Naive thymus-derived CD4-positive, alpha-beta T cell (primary cell): ENCODE measurements at regions not wholly inside any gene's neighbourhood (a gene's known extent, or its start where the extent isn't known, plus 50 kb on each side); places are given as distances from the start of the nearest gene placed in this dataset.

Experiments used
- ATAC-seq: fragments of 150-1000 bp; cut with Tn5 transposase; 2 replicates; pipeline ENCODE4 v1.10.0; 2021; ENCODE audit warnings: mild to moderate bottlenecking, moderate library complexity
- CTCF ChIA-PET: fragments of 350-600 bp; sonication (Branson Sonifier 250); formaldehyde crosslinking; loops from one replicate; lab custom pipeline; 2021; ENCODE audit warnings: antibody characterized with exemption; lab: Charles Lee
- POLR2A ChIA-PET: fragments of 350-600 bp; sonication (Branson Sonifier 250); formaldehyde crosslinking; loops from one replicate; lab custom pipeline; 2021; ENCODE audit warnings: antibody characterized with exemption, inconsistent platforms; lab: Charles Lee
- DNase-seq, 9 donors: peaks; one replicate each; pipeline versions ENCODE4 v3.0.0 to v3.0.0-alpha.2; 2020 to 2022; ENCODE audit warnings: mixed read lengths in 1 of 9
- H3K27ac ChIP-seq: one replicate; pipeline ENCODE4 v1.7.0; 2013; ENCODE audit warnings: mild to moderate bottlenecking, low read depth, low read length, moderate library complexity
- H3K27me3 ChIP-seq, 2 donors: one replicate each; pipeline ENCODE4 v1.7.0; 2013; ENCODE audit warnings: low read length in 2 of 2, mild to moderate bottlenecking in 2 of 2, moderate library complexity in 2 of 2; ENCODE audit not compliant: control insufficient read depth in 2 of 2, insufficient read depth in 2 of 2
- H3K36me3 ChIP-seq, 3 experiments: 1 replicate in 2 of 3; 2 replicates in 1 of 3; pipeline ENCODE4 v1.7.0; 2013; ENCODE audit warnings: low read length in 3 of 3, mild to moderate bottlenecking in 3 of 3, moderate library complexity in 1 of 3; ENCODE audit not compliant: insufficient read depth in 3 of 3, control insufficient read depth in 2 of 3
- H3K4me1 ChIP-seq, 2 donors: one replicate each; pipeline ENCODE4 v1.7.0; 2013; ENCODE audit warnings: low read length in 2 of 2, mild to moderate bottlenecking in 2 of 2, moderate library complexity in 1 of 2; ENCODE audit not compliant: control insufficient read depth in 2 of 2, insufficient read depth in 2 of 2
- H3K4me3 ChIP-seq: 2 replicates; pipeline ENCODE4 v1.7.0; 2013; ENCODE audit warnings: mild to moderate bottlenecking, low read length
- H3K9me3 ChIP-seq, 3 experiments: 1 replicate in 2 of 3; 2 replicates in 1 of 3; pipeline ENCODE4 v1.7.0; 2013; ENCODE audit warnings: low read length in 3 of 3; ENCODE audit not compliant: control insufficient read depth in 2 of 3
- H3K27ac Mint-ChIP-seq, 9 donors: one replicate each; pipeline ENCODE4 v1.8.0; 2020 to 2022; ENCODE audit warnings: mixed read lengths in 9 of 9, mild to moderate bottlenecking in 8 of 9, moderate library complexity in 5 of 9, inconsistent platforms in 2 of 9
- H3K27me3 Mint-ChIP-seq, 5 donors: one replicate each; pipeline ENCODE4 v1.8.0; 2021 to 2022; ENCODE audit warnings: mixed read lengths in 5 of 5, mild to moderate bottlenecking in 1 of 5
- H3K36me3 Mint-ChIP-seq, 5 donors: one replicate each; pipeline ENCODE4 v1.8.0; 2020 to 2022; ENCODE audit warnings: mixed read lengths in 5 of 5, mild to moderate bottlenecking in 3 of 5, inconsistent platforms in 1 of 5
- H3K4me1 Mint-ChIP-seq, 7 donors: one replicate each; pipeline ENCODE4 v1.8.0; 2020 to 2022; ENCODE audit warnings: mixed read lengths in 7 of 7, mild to moderate bottlenecking in 3 of 7, inconsistent platforms in 1 of 7
- H3K4me3 Mint-ChIP-seq, 10 donors: one replicate each; pipeline ENCODE4 v1.8.0; 2020 to 2022; ENCODE audit warnings: mild to moderate bottlenecking in 10 of 10, mixed read lengths in 10 of 10, moderate library complexity in 6 of 10, inconsistent platforms in 2 of 10
- H3K9me3 Mint-ChIP-seq, 11 donors: one replicate each; pipeline ENCODE4 v1.8.0; 2020 to 2022; ENCODE audit warnings: mixed read lengths in 11 of 11, mild to moderate bottlenecking in 4 of 11, inconsistent platforms in 1 of 11, moderate library complexity in 1 of 11
- intact Hi-C, 2 donors: fragments of 100-400 bp; cut with micrococcal nuclease; formaldehyde crosslinking; loops; one replicate each; pipeline ENCODE4 v1.15.1; 2023

GRCh38 chr6:133171989-133172604, 69.1 kb upstream of the EYA4 start:
- ATAC-seq (no peak), DNase-seq (no peak)
- Mint-ChIP-seq H3K36me3 (no peaks in the 10 kb centered on the region), H3K27me3 (peaks cover 0 to 3% (median 0%) of the 10 kb centered on the region in 5 donors), H3K4me3 (no peak overlapping the region), H3K9me3 (peaks cover 0 to 13% (median 2%) of the 10 kb centered on the region in 11 donors), H3K4me1 (no peaks in the 10 kb centered on the region), H3K27ac (no peak overlapping the region)
- intact Hi-C loops, result no loop called here
- H3K36me3 ChIP-seq, result no peaks in the 10 kb centered on the region
- H3K9me3 ChIP-seq, result peaks cover 0 to 10% (median 0%) of the 10 kb centered on the region in 3 experiments
- no peaks in the 10 kb centered on the region for H3K27me3 ChIP-seq
- no peak overlapping the region for H3K27ac ChIP-seq
- H3K4me3 ChIP-seq, result no peak overlapping the region
- ChIA-PET POLR2A (no interaction called here), CTCF (no interaction called here)
- no peaks in the 10 kb centered on the region for H3K4me1 ChIP-seq

- no peaks in the 10 kb centered on the region for H3K4me1 Mint-ChIP-seq
- H3K27me3 Mint-ChIP-seq, result peaks cover 0 to 3% (median 0%) of the 10 kb centered on the region in 5 donors
- peaks cover 0 to 10% (median 0%) of the 10 kb centered on the region in 3 experiments for H3K9me3 ChIP-seq
- intact Hi-C loops, result no loop called here
- H3K27me3 ChIP-seq, result no peaks in the 10 kb centered on the region
- no peak overlapping the region for H3K27ac ChIP-seq
- ATAC-seq (no peak), DNase-seq (no peak)
- no peak overlapping the region for H3K27ac Mint-ChIP-seq
- CTCF ChIA-PET, result no interaction called here
- H3K36me3 Mint-ChIP-seq, result no peaks in the 10 kb centered on the region
- no peaks in the 10 kb centered on the region for H3K36me3 ChIP-seq
- POLR2A ChIA-PET, result no interaction called here
- no peak overlapping the region for H3K4me3 Mint-ChIP-seq
- H3K9me3 Mint-ChIP-seq, result peaks cover 0 to 13% (median 4%) of the 10 kb centered on the region in 11 donors
- H3K4me3 ChIP-seq, result no peak overlapping the region
- H3K4me1 ChIP-seq, result no peaks in the 10 kb centered on the region
Observed at GRCh38 chr6:133173276-133173675, 67.9 kb upstream of the EYA4 start.

GRCh38 chr6:133179481-133179880, 61.7 kb upstream of the EYA4 start:
- ChIA-PET POLR2A (no interaction called here), CTCF (no interaction called here)
- H3K27ac Mint-ChIP-seq, result no peak overlapping the region
- H3K4me3 Mint-ChIP-seq, result no peak overlapping the region
- DNase-seq, result no peak
- H3K27me3 Mint-ChIP-seq, result peaks cover 0 to 5% (median 0%) of the 10 kb centered on the region in 5 donors
- H3K4me1 ChIP-seq, result no peaks in the 10 kb centered on the region
- peaks cover 0 to 12% (median 8%) of the 10 kb centered on the region in 11 donors for H3K9me3 Mint-ChIP-seq
- no peaks in the 10 kb centered on the region for H3K27me3 ChIP-seq
- H3K9me3 ChIP-seq, result no peaks in the 10 kb centered on the region
- H3K36me3 ChIP-seq, result no peaks in the 10 kb centered on the region
- H3K27ac ChIP-seq, result no peak overlapping the region
- H3K4me1 Mint-ChIP-seq, result no peaks in the 10 kb centered on the region
- no peaks in the 10 kb centered on the region for H3K36me3 Mint-ChIP-seq
- H3K4me3 ChIP-seq, result no peak overlapping the region
- no peak for ATAC-seq
- intact Hi-C loops, result no loop called here

- Histone ChIP-seq H3K27ac (no peak overlapping the region), H3K9me3 (no peaks in the 10 kb centered on the region), H3K27me3 (no peaks in the 10 kb centered on the region), H3K4me1 (no peaks in the 10 kb centered on the region), H3K4me3 (no peak overlapping the region), H3K36me3 (no peaks in the 10 kb centered on the region)
- CTCF ChIA-PET, result no interaction called here
- no peaks in the 10 kb centered on the region for H3K4me1 Mint-ChIP-seq
- intact Hi-C loops, result loop anchor here in 1 of 2 donors (2.0 kb wide), 1 partner anchor 369 kb away; no protein-coding TSS in a partner anchor
- no peaks in the 10 kb centered on the region for H3K36me3 Mint-ChIP-seq
- no peak overlapping the region for H3K4me3 Mint-ChIP-seq
- H3K9me3 Mint-ChIP-seq, result peaks cover 0 to 7% (median 1%) of the 10 kb centered on the region in 11 donors
- no peak overlapping the region for H3K27ac Mint-ChIP-seq
- ATAC-seq (no peak), DNase-seq (no peak)
- H3K27me3 Mint-ChIP-seq, result peaks cover 0 to 5% (median 0%) of the 10 kb centered on the region in 5 donors
- POLR2A ChIA-PET, result no interaction called here
Observed at GRCh38 chr6:133183691-133184090, 57.5 kb upstream of the EYA4 start.

- POLR2A ChIA-PET, result no interaction called here
- H3K9me3 ChIP-seq, result no peaks in the 10 kb centered on the region
- CTCF ChIA-PET, result interaction anchor here (0.6 kb wide), 1 partner anchor 209 kb away, joined by 4 read pairs; no protein-coding TSS in a partner anchor
- Mint-ChIP-seq H3K9me3 (peaks cover 0 to 4% (median 0%) of the 10 kb centered on the region in 11 donors), H3K4me1 (no peaks in the 10 kb centered on the region), H3K4me3 (no peak overlapping the region), H3K27me3 (peaks cover 0 to 5% (median 0%) of the 10 kb centered on the region in 5 donors), H3K36me3 (no peaks in the 10 kb centered on the region), H3K27ac (no peak overlapping the region)
- no peaks in the 10 kb centered on the region for H3K4me1 ChIP-seq
- H3K27me3 ChIP-seq, result no peaks in the 10 kb centered on the region
- H3K27ac ChIP-seq, result no peak overlapping the region
- H3K4me3 ChIP-seq, result no peak overlapping the region
- no peak for DNase-seq
- intact Hi-C loops, result loop anchor here in 1 of 2 donors (2.0 kb wide), 1 partner anchor 368 kb away; no protein-coding TSS in a partner anchor
- ATAC-seq, result no peak
- H3K36me3 ChIP-seq, result no peaks in the 10 kb centered on the region
Observed at GRCh38 chr6:133184798-133185372, 56.3 kb upstream of the EYA4 start.

GRCh38 chr6:133185731-133186130, 55.4 kb upstream of the EYA4 start:
- no peak overlapping the region for H3K4me3 Mint-ChIP-seq
- H3K27me3 Mint-ChIP-seq, result peaks cover 0 to 5% (median 0%) of the 10 kb centered on the region in 5 donors
- no peaks in the 10 kb centered on the region for H3K36me3 ChIP-seq
- intact Hi-C loops, result loop anchor here in 1 of 2 donors (2.0 kb wide), 1 partner anchor 367 kb away; no protein-coding TSS in a partner anchor
- no peak overlapping the region for H3K27ac Mint-ChIP-seq
- H3K4me1 ChIP-seq, result no peaks in the 10 kb centered on the region
- H3K36me3 Mint-ChIP-seq, result no peaks in the 10 kb centered on the region
- H3K4me1 Mint-ChIP-seq, result no peaks in the 10 kb centered on the region
- H3K4me3 ChIP-seq, result no peak overlapping the region
- ChIA-PET POLR2A (no interaction called here), CTCF (no interaction called here)
- H3K27me3 ChIP-seq, result no peaks in the 10 kb centered on the region
- ATAC-seq (no peak), DNase-seq (no peak)
- H3K9me3 Mint-ChIP-seq, result peaks cover 0 to 4% (median 0%) of the 10 kb centered on the region in 11 donors
- no peaks in the 10 kb centered on the region for H3K9me3 ChIP-seq
- H3K27ac ChIP-seq, result no peak overlapping the region
